HCT116 (cell line): ENCODE measurements at regions not wholly inside any gene's neighbourhood (a gene's known extent, or its start where the extent isn't known, plus 50 kb on each side); places are given as distances from the start of the nearest gene placed in this dataset.

Experiments used
- CBX3 ChIP-seq: IDR thresholded peaks from 2 replicates; pipeline ENCODE4 v1.6.1; 2012; ENCODE audit warnings: low read depth
- CEBPB ChIP-seq: IDR thresholded peaks from 2 replicates; pipeline ENCODE4 v1.6.1; 2012; ENCODE audit warnings: low read depth
- CTCF ChIP-seq, 3 experiments: fragments of 200-600 bp in 1 of 3; sonication (generic) in 1 of 3; IDR thresholded peaks in 2 of 3; conservative IDR thresholded peaks in 1 of 3; 2 replicates each; pipeline ENCODE4 v1.5.1; 2012 to 2017; ENCODE audit warnings: low read depth in 2 of 3, low read length in 2 of 3, antibody characterized with exemption in 1 of 3, borderline replicate concordance in 1 of 3, control low read depth in 1 of 3, mild to moderate bottlenecking in 1 of 3, mixed read lengths in 1 of 3, mixed run types in 1 of 3, moderate library complexity in 1 of 3; ENCODE audit not compliant: insufficient read depth in 1 of 3
- EZH2 ChIP-seq: fragments of 200-600 bp; sonication (generic); IDR thresholded peaks from 2 replicates; pipeline ENCODE4 v1.6.1; 2017; ENCODE audit warnings: antibody characterized with exemption, mixed run types
- POLR2A ChIP-seq: IDR thresholded peaks from 2 replicates; pipeline ENCODE4 v1.7.0; 2011; ENCODE audit warnings: borderline replicate concordance; ENCODE audit not compliant: insufficient read depth, insufficient read length; ENCODE audit errors: extremely low read depth
- POLR2AphosphoS5 ChIP-seq: IDR thresholded peaks from 2 replicates; pipeline ENCODE4 v1.6.1; 2011; ENCODE audit warnings: mild to moderate bottlenecking, low read depth, low read length, moderate library complexity
- SIN3A ChIP-seq: IDR thresholded peaks from 2 replicates; pipeline ENCODE4 v1.6.1; 2012; ENCODE audit warnings: low read depth
- ZNF274 ChIP-seq: fragments of 200-500 bp; sonication (Bioruptor generic); IDR thresholded peaks from 2 replicates; pipeline ENCODE4 v1.6.1; 2014; ENCODE audit warnings: mild to moderate bottlenecking, low read depth, low read length, inconsistent platforms

- TF ChIP-seq CBX3 (no peak), CEBPB (no peak), ZNF274 (no peak), CTCF (IDR thresholded peaks at IDR 0.05 in 2 of 3, conservative IDR thresholded peaks at IDR 0.05 in 1 of 3; ENCODE audit: borderline replicate concordance in 1 of 3, insufficient read depth in 1 of 3, low read depth in 2 of 3, low read length in 2 of 3) (no peak), POLR2A (no peak), EZH2 (no peak), POLR2AphosphoS5 (no peak), SIN3A (no peak)
Measured at GRCh38 chr15:95202569-95203349, 971.4 kb downstream of the MCTP2 start.
